BE2C (cell line): ENCODE measurements at regions not wholly inside any gene's neighbourhood (a gene's known extent, or its start where the extent isn't known, plus 50 kb on each side); places are given as distances from the start of the nearest gene placed in this dataset.

Source experiments
- DNase-seq: peaks from one replicate; pipeline ENCODE4 v3.0.0-alpha.2; 2020
- H3K27me3 ChIP-seq: fragments of 250-450 bp; sonication (Bioruptor Pico); 2 replicates; pipeline ENCODE4 v1.5.1; 2020; ENCODE audit warnings: mild to moderate bottlenecking
- H3K36me3 ChIP-seq: fragments of 250-450 bp; sonication (Bioruptor Pico); 2 replicates; pipeline ENCODE4 v1.5.1; 2020; ENCODE audit warnings: mild to moderate bottlenecking
- H3K4me1 ChIP-seq: fragments of 250-450 bp; sonication (Bioruptor Pico); 2 replicates; pipeline ENCODE4 v1.5.1; 2020
- H3K4me3 ChIP-seq: 2 replicates; pipeline ENCODE4 v1.5.1; 2011; ENCODE audit warnings: low read depth, low read length
- H3K9me3 ChIP-seq: fragments of 250-450 bp; sonication (Bioruptor Pico); 2 replicates; pipeline ENCODE4 v1.5.1; 2020
- CTCF ChIP-seq: IDR thresholded peaks from 2 replicates; pipeline ENCODE4 v1.5.1; 2012; ENCODE audit warnings: mild to moderate bottlenecking, low read depth, low read length

GRCh38 chr4:71241501-71242288 lies 97.1 kb upstream of the SLC4A4 start:
- TF ChIP-seq CTCF: no peak
- no peak for DNase-seq
- H3K4me1 ChIP-seq: no peaks in the 10 kb centered on the region
- H3K4me3 ChIP-seq: no peak overlapping the region
- no peaks in the 10 kb centered on the region for H3K9me3 ChIP-seq
- H3K36me3 ChIP-seq: no peaks in the 10 kb centered on the region
- H3K27me3 ChIP-seq: no peaks in the 10 kb centered on the region

- DNase-seq: no peak
Measured at GRCh38 chr4:71243091-71243833, 95.6 kb upstream of the SLC4A4 start.

GRCh38 chr4:71247706-71248105 lies 91.1 kb upstream of the SLC4A4 start:
- no peak overlapping the region for H3K4me3 ChIP-seq
- H3K4me1 ChIP-seq: no peaks in the 10 kb centered on the region
- DNase-seq: no peak
- no peaks in the 10 kb centered on the region for H3K36me3 ChIP-seq
- no peak for TF ChIP-seq CTCF
- no peaks in the 10 kb centered on the region for H3K9me3 ChIP-seq
- no peaks in the 10 kb centered on the region for H3K27me3 ChIP-seq

More at GRCh38 chr4:71243091-71243833, 95.6 kb upstream of the SLC4A4 start:
- Histone ChIP-seq H3K4me1 (no peaks in the 10 kb centered on the region), H3K27me3 (no peaks in the 10 kb centered on the region), H3K4me3 (no peak overlapping the region), H3K36me3 (no peaks in the 10 kb centered on the region), H3K9me3 (no peaks in the 10 kb centered on the region)
- TF ChIP-seq CTCF: no peak

GRCh38 chr4:71251261-71251660 lies 87.6 kb upstream of the SLC4A4 start:
- Histone ChIP-seq H3K4me3 (no peak overlapping the region), H3K4me1 (no peaks in the 10 kb centered on the region), H3K9me3 (no peaks in the 10 kb centered on the region), H3K36me3 (no peaks in the 10 kb centered on the region), H3K27me3 (no peaks in the 10 kb centered on the region)
- TF ChIP-seq CTCF: no peak
- DNase-seq: no peak

- TF ChIP-seq CTCF: no peak
- Histone ChIP-seq H3K4me3 (no peak overlapping the region), H3K9me3 (no peaks in the 10 kb centered on the region), H3K4me1 (no peaks in the 10 kb centered on the region), H3K36me3 (no peaks in the 10 kb centered on the region), H3K27me3 (no peaks in the 10 kb centered on the region)
- no peak for DNase-seq
Measured at GRCh38 chr4:71253545-71253944, 85.3 kb upstream of the SLC4A4 start.
